HG03432 (cell line): ENCODE measurements at regions not wholly inside any gene's neighbourhood (a gene's known extent, or its start where the extent isn't known, plus 50 kb on each side); places are given as distances from the start of the nearest gene placed in this dataset.
"Not testable (repeated sequence)": the region's sequence is repeated elsewhere in the genome, so short reads cannot be mapped to it uniquely, and the experiment has no call there.

Experiments used
- ATAC-seq: cut with Tn5 transposase; IDR thresholded peaks from one replicate; pipeline ENCODE4 v1.9.1; 2021; ENCODE audit warnings: mild to moderate bottlenecking, moderate library complexity; ENCODE audit not compliant: unreplicated experiment

- ATAC-seq: no peak
Observed at GRCh38 chr20:25848222-25848621, 151.6 kb upstream of the ZNF337 start.

GRCh38 chr20:25844640-25845039 is 148.0 kb upstream of the ZNF337 start:
- not testable (repeated sequence) for ATAC-seq

DNA sequence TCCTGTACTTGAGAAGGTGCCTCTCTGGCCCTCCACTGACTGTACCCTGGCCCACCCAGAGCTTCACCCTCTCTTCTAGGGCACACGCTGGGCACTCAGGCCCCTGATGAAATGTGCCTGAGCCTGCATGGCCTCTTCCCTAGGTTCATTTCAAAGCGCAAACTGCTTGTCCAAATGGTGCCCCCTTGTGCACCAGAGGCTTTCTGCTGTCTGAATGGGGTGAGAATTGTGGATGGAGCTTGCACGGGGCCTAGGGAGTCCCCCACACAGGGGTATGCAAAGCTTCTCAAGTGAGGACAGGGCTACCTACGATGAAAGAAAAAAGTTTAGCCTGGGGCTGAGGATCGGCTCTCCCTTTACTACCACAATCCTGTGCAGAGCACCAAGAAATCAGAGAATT is 116.9 kb upstream of the ZNF337 start:
- ATAC-seq: not testable (repeated sequence)

DNA sequence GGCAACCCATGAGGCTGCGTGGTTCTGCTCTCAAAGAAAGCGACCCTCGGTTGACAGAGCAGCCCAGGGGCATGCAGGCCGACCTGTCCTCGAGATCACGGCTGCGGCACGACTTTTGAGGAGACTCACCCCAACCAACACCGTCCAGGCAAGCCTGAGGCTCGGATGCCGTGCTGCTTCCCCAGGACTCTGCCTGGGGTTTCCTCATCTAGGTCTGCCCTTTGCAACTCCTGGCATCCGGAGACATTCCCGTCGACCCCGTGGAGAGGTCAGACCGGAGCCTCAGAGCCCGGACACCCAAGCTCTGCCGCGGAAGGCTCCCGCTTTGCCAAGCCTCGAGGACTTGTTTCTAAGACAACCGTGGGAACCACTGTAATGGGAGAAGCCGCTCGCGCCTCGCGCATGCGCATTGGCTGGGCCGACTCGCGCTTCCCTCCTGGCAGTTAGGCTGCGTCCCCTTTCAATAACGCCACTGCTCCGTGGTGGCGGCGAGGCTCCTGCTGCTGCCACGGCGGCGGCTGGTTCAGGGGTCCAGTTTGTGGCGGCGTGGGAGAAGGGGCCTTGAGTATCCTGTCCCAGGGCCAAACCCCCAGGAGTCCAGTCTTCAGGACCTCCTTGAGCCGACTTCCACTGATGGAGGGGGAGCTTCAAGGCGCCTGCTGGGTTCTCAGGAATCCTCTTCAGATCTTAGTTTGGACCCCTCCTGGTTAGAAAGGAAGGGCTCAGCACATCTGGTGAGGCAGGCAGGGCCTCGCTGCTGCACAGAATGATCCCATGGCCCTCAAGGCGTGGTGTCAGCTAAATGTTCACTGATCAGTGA is 101.7 kb upstream of the ZNF337 start:
- ATAC-seq: not testable (repeated sequence)

DNA sequence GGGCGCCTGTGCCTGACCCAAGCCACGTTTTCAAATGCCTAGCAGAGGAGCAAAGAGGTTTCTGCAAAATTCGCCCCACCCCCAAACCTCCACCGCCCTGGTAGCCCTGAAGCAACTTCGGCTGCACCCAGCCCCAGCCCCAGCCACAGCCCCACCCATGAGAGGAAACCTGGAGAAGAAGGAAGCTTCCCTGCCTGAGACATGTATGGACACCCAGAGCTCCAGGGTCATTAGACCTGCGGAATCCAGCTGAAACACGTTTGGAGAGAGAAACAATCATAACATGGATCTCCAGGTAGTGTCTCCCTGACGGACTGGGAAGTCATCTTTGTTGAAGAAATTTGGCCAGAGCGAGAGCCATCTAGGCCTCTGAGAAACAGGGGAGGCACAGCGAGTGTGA is 100.4 kb upstream of the ZNF337 start:
- ATAC-seq: not testable (repeated sequence)

- not testable (repeated sequence) for ATAC-seq
Observed at GRCh38 chr20:25777241-25777640, 80.6 kb upstream of the ZNF337 start.

DNA sequence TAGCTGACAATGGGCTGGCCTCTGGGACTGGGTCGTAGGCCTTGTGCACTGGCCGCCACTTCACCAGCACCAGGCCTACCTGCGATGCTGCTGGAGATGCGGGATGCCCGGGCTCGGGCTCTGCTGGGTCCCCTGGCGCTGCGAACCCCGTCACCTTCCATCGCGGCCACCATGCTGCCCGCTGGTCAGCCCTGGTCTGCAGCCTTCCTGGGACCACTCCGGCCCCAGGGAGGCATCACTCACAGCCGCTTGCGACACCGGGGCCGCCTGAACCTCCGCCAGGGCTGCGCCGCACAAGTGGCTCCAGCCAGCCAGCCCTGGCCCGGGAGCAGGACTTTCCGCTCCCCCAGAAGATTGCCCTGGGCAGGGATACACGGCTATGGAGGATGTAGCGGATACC is 78.1 kb upstream of the ZNF337 start:
- ATAC-seq: not testable (repeated sequence)

GRCh38 chr20:25774203-25774602 is 77.5 kb upstream of the ZNF337 start:
- ATAC-seq: not testable (repeated sequence)

DNA sequence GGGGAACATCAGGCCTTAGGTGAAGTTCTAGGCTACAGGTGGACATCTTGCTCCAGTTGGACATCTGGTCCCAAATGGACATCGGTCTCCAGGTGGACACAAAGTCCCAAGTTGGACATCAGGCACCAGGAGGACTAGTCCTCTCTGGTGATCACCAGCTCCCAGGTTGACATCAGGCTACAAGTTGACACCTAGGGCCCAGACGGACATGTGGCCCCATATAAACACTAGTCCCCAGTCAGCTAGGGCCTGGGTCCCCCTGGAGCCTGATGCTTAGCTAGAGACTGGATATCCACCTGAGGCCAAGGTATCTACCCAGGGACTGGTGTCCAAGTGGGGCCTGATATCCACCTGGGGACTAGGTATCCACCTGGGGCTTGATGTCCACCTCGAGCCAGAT is 75.8 kb upstream of the ZNF337 start:
- ATAC-seq: not testable (repeated sequence)

DNA sequence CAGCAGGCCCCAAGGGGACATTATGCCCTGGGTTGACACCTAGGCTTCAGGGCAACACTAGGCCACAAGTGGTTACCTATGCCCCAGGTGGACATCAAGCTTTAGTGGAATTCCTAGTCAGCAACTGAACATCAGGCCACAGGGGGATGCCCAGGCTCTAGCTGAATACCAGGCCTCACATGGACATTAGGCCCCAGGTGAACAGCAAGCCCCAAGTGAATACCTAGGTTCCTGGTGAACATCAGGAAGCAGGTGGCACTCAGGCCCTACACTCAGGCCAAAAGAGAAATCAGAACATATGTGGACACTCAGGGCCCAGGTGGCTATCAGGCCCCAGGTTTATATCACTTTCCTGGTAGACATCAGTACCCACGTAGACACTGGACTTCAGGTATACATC is 75.2 kb upstream of the ZNF337 start:
- not testable (repeated sequence) for ATAC-seq

DNA sequence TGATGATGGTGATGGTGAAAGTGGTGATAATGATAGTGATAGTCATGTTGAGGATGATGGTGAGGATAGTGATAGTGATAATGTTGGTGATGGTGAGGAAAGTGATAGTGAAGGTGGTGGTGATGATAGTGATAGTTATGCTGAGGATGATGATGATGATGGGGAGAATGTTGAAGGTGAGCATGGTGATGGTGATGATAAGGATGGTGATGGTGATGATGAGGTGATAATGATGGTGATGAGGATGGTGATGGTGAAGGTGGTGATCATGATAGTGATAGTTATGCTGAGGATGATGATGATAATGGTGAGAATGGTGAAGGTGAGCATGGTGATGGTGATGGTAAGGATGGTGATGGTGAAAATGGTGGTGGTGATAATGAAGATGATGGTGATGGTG is 64.9 kb upstream of the ZNF337 start:
- ATAC-seq: no peak

GRCh38 chr20:25761046-25761445 is 64.4 kb upstream of the ZNF337 start:
- ATAC-seq: not testable (repeated sequence)

- ATAC-seq: peak; percentile 71
Observed at GRCh38 chr20:25750765-25751696, 54.4 kb upstream of the ZNF337 start.

- ATAC-seq: no peak
Observed at GRCh38 chr20:25750220-25750764, 53.6 kb upstream of the ZNF337 start.

- ATAC-seq: no peak
Observed at GRCh38 chr20:25749649-25750048, 53.0 kb upstream of the ZNF337 start.
